KMS-11 (cell line): ENCODE measurements at regions not wholly inside any gene's neighbourhood (a gene's known extent, or its start where the extent isn't known, plus 50 kb on each side); places are given as distances from the start of the nearest gene placed in this dataset.

Experiments used
- H2AFZ ChIP-seq: fragments of 200-600 bp; sonication (generic); 2 replicates; pipeline ENCODE4 v1.6.1; 2016; ENCODE audit warnings: antibody characterized with exemption, mixed run types, low read depth
- H3K27ac ChIP-seq: fragments of 200-600 bp; sonication (generic); 2 replicates; pipeline ENCODE4 v1.6.1; 2016; ENCODE audit warnings: mild to moderate bottlenecking, mixed run types
- H3K27me3 ChIP-seq: fragments of 200-600 bp; sonication (generic); 2 replicates; pipeline ENCODE4 v1.6.1; 2017; ENCODE audit warnings: mild to moderate bottlenecking, low read depth, mixed run types, moderate library complexity; ENCODE audit not compliant: insufficient read depth
- H3K36me3 ChIP-seq: fragments of 200-600 bp; sonication (generic); 2 replicates; pipeline ENCODE4 v1.6.1; 2017; ENCODE audit warnings: mild to moderate bottlenecking, mixed run types; ENCODE audit not compliant: insufficient read depth
- H3K4me1 ChIP-seq: fragments of 200-600 bp; sonication (generic); 2 replicates; pipeline ENCODE4 v1.6.1; 2016; ENCODE audit warnings: mild to moderate bottlenecking, low read depth, mixed run types; ENCODE audit not compliant: poor library complexity, severe bottlenecking
- H3K4me2 ChIP-seq: fragments of 200-600 bp; sonication (generic); 2 replicates; pipeline ENCODE4 v1.7.0; 2016; ENCODE audit warnings: mild to moderate bottlenecking, mixed run types
- H3K4me3 ChIP-seq: fragments of 200-600 bp; sonication (generic); IDR thresholded peaks from 2 replicates; pipeline ENCODE4 v1.6.1; 2017; ENCODE audit warnings: low read depth, low read length, mixed read lengths; ENCODE audit not compliant: insufficient read depth
- H3K79me2 ChIP-seq: fragments of 200-600 bp; sonication (generic); 2 replicates; pipeline ENCODE4 v1.6.1; 2016; ENCODE audit warnings: low read depth, mixed run types; ENCODE audit not compliant: insufficient read depth
- H3K9ac ChIP-seq: fragments of 200-600 bp; sonication (generic); 2 replicates; pipeline ENCODE4 v1.6.1; 2016; ENCODE audit warnings: mild to moderate bottlenecking, mixed run types
- H4K20me1 ChIP-seq: fragments of 200-600 bp; sonication (generic); 2 replicates; pipeline ENCODE4 v1.6.1; 2016; ENCODE audit warnings: mild to moderate bottlenecking, mixed run types; ENCODE audit not compliant: insufficient read depth
- CTCF ChIP-seq: fragments of 200-600 bp; sonication (generic); conservative IDR thresholded peaks from 2 replicates; pipeline ENCODE4 v1.6.1; 2017; ENCODE audit warnings: low read depth, mild to moderate bottlenecking, antibody characterized with exemption, low read length, moderate library complexity, mixed read lengths

- Histone ChIP-seq H4K20me1 (no peaks in the 10 kb centered on the region), H3K27me3 (no peaks in the 10 kb centered on the region), H3K4me1 (no peaks in the 10 kb centered on the region), H3K4me3 (no peak overlapping the region), H3K36me3 (no peaks in the 10 kb centered on the region), H3K79me2 (no peaks in the 10 kb centered on the region), H3K9ac (no peak overlapping the region), H2AFZ (no peak overlapping the region), H3K4me2 (no peak overlapping the region), H3K27ac (no peak overlapping the region)
- no peak for TF ChIP-seq CTCF
Observed at GRCh38 chr13:27680465-27680864, 58.8 kb downstream of the POLR1D start.

- Histone ChIP-seq H3K9ac (no peak overlapping the region), H3K4me2 (no peak overlapping the region), H4K20me1 (no peaks in the 10 kb centered on the region), H3K36me3 (no peaks in the 10 kb centered on the region), H3K4me3 (no peak overlapping the region), H3K27ac (no peak overlapping the region), H3K79me2 (no peaks in the 10 kb centered on the region), H3K27me3 (no peaks in the 10 kb centered on the region), H3K4me1 (no peaks in the 10 kb centered on the region), H2AFZ (no peak overlapping the region)
- TF ChIP-seq CTCF = no peak
Observed at GRCh38 chr13:27691207-27691606, 69.5 kb downstream of the POLR1D start.

GRCh38 chr13:27696731-27697130 lies 75.0 kb downstream of the POLR1D start:
- H3K36me3 ChIP-seq = no peaks in the 10 kb centered on the region
- H3K4me1 ChIP-seq = no peaks in the 10 kb centered on the region
- H3K27ac ChIP-seq = no peak overlapping the region
- no peak overlapping the region for H3K4me3 ChIP-seq
- H4K20me1 ChIP-seq = no peaks in the 10 kb centered on the region
- H3K4me2 ChIP-seq = no peak overlapping the region
- H3K27me3 ChIP-seq = no peaks in the 10 kb centered on the region
- no peak overlapping the region for H3K9ac ChIP-seq
- H2AFZ ChIP-seq = no peak overlapping the region
- H3K79me2 ChIP-seq = no peaks in the 10 kb centered on the region
- TF ChIP-seq CTCF = no peak

- Histone ChIP-seq H3K9ac (no peak overlapping the region), H3K79me2 (no peaks in the 10 kb centered on the region), H3K4me3 (no peak overlapping the region), H4K20me1 (no peaks in the 10 kb centered on the region), H2AFZ (no peak overlapping the region), H3K4me2 (no peak overlapping the region), H3K4me1 (peaks cover 8% of the 10 kb centered on the region), H3K36me3 (no peaks in the 10 kb centered on the region), H3K27ac (no peak overlapping the region), H3K27me3 (no peaks in the 10 kb centered on the region)
- TF ChIP-seq CTCF = no peak
Observed at GRCh38 chr13:27699952-27700351, 78.3 kb downstream of the POLR1D start.

GRCh38 chr13:27704681-27705080 lies 83.0 kb downstream of the POLR1D start:
- Histone ChIP-seq H3K4me2 (no peak overlapping the region), H3K4me1 (peaks cover 11% of the 10 kb centered on the region)

More at GRCh38 chr13:27704681-27705080, 83.0 kb downstream of the POLR1D start:
- Histone ChIP-seq H3K27ac (no peak overlapping the region), H3K27me3 (no peaks in the 10 kb centered on the region), H4K20me1 (no peaks in the 10 kb centered on the region), H3K4me3 (no peak overlapping the region), H2AFZ (0 out of 2 replicates have a peak overlapping the region, but pooled peaks have one; percentile 10), H3K9ac (no peak overlapping the region), H3K36me3 (no peaks in the 10 kb centered on the region), H3K79me2 (no peaks in the 10 kb centered on the region)
- no peak for TF ChIP-seq CTCF
